ENCODE measurements at regions not wholly inside any gene's neighbourhood (a gene's known extent, or its start where the extent isn't known, plus 50 kb on each side); places are given as distances from the start of the nearest gene placed in this dataset.

- no peaks in the 10 kb centered on the region for H3K4me1 ChIP-seq (ENCODE audit: control insufficient read depth in 4 of 4, insufficient read depth in 4 of 4, low read length in 3 of 4)
- H3K9ac ChIP-seq (ENCODE audit: low read depth in 1 of 2, low read length in 2 of 2), result no peak overlapping the region
- H3K9me3 ChIP-seq (ENCODE audit: control insufficient read depth in 4 of 4, low read length in 3 of 4), result no peaks in the 10 kb centered on the region
- WGBS, result 46% methylated on average over 5 of the region's 5 CpGs
- peak; percentile 46 for DNase-seq (ENCODE audit: low spot score)
- H3K4me3 ChIP-seq (ENCODE audit: low read depth in 1 of 3, low read length in 3 of 3), result no peak overlapping the region
- H3K27ac ChIP-seq (ENCODE audit: low read depth in 1 of 2, low read length in 2 of 2), result no peak overlapping the region
- H3K27me3 ChIP-seq (ENCODE audit: control insufficient read depth in 4 of 4, insufficient read depth in 4 of 4, low read length in 3 of 4), result no peaks in the 10 kb centered on the region
- no peaks in the 10 kb centered on the region for H3K36me3 ChIP-seq (ENCODE audit: control insufficient read depth in 4 of 4, insufficient read depth in 3 of 4, low read depth in 1 of 4, low read length in 3 of 4)
- TF ChIP-seq NR2F2 (IDR thresholded peaks at IDR 0.05), result no peak
- TF ChIP-seq TAF1 (conservative IDR thresholded peaks at IDR 0.05), result no peak
- peak; percentile 28 for TF ChIP-seq HNF4G (IDR thresholded peaks at IDR 0.05)
- TF ChIP-seq REST (IDR thresholded peaks at IDR 0.05), result no peak
- peak; percentile 27 to 58 for TF ChIP-seq HNF4A (conservative IDR thresholded peaks at IDR 0.05)
Measured at GRCh38 chr1:177346790-177347359, 176.1 kb downstream of the BRINP2 start.

- H3K9ac ChIP-seq (ENCODE audit: low read depth in 1 of 2, low read length in 2 of 2), result no peak overlapping the region
- H3K36me3 ChIP-seq (ENCODE audit: control insufficient read depth in 4 of 4, insufficient read depth in 3 of 4, low read depth in 1 of 4, low read length in 3 of 4), result no peaks in the 10 kb centered on the region
- no peaks in the 10 kb centered on the region for H3K4me1 ChIP-seq (ENCODE audit: control insufficient read depth in 4 of 4, insufficient read depth in 4 of 4, low read length in 3 of 4)
- no peak overlapping the region for H3K27ac ChIP-seq (ENCODE audit: low read depth in 1 of 2, low read length in 2 of 2)
- WGBS, result 76% methylated on average over 5 of the region's 5 CpGs
- H3K9me3 ChIP-seq (ENCODE audit: control insufficient read depth in 4 of 4, low read length in 3 of 4), result no peaks in the 10 kb centered on the region
- H3K4me3 ChIP-seq (ENCODE audit: low read depth in 1 of 3, low read length in 3 of 3), result no peak overlapping the region
- no peaks in the 10 kb centered on the region for H3K27me3 ChIP-seq (ENCODE audit: control insufficient read depth in 4 of 4, insufficient read depth in 4 of 4, low read length in 3 of 4)
- TF ChIP-seq TAF1 (conservative IDR thresholded peaks at IDR 0.05) (no peak), RXRA (IDR thresholded peaks at IDR 0.05) (no peak), JUND (IDR thresholded peaks at IDR 0.05) (no peak), ATF3 (IDR thresholded peaks at IDR 0.05) (no peak), FOXA2 (IDR thresholded peaks at IDR 0.05) (no peak), REST (IDR thresholded peaks at IDR 0.05) (no peak), SP1 (IDR thresholded peaks at IDR 0.05) (no peak), RAD21 (IDR thresholded peaks at IDR 0.05) (no peak), HNF4G (IDR thresholded peaks at IDR 0.05) (no peak)
- DNase-seq (ENCODE audit: low spot score), result no peak
Measured at GRCh38 chr1:177343445-177343844, 172.7 kb downstream of the BRINP2 start.
